Esophagus squamous epithelium (tissue), 4 donors: ENCODE measurements at regions not wholly inside any gene's neighbourhood (a gene's known extent, or its start where the extent isn't known, plus 50 kb on each side); places are given as distances from the start of the nearest gene placed in this dataset.

ENCODE experiments used
- POLR2A ChIP-seq, 4 donors: fragments of 450-650 bp; IDR thresholded peaks; one replicate each; pipeline ENCODE4 v1.6.1; 2017; ENCODE audit warnings: antibody characterized with exemption in 4 of 4, mild to moderate bottlenecking in 4 of 4, moderate library complexity in 3 of 4
- TF ChIP-seq, protein P1 (sequence below), 6 experiments: fragments of 450-650 bp in 4 of 6; fragments of 200-600 bp in 2 of 6; sonication (generic) in 2 of 6; IDR thresholded peaks; one replicate each; pipeline ENCODE4 v1.5.1; 2016 to 2019; ENCODE audit warnings: antibody characterized with exemption in 6 of 6, mild to moderate bottlenecking in 4 of 6, moderate library complexity in 4 of 6

- TF ChIP-seq, protein P1, sequence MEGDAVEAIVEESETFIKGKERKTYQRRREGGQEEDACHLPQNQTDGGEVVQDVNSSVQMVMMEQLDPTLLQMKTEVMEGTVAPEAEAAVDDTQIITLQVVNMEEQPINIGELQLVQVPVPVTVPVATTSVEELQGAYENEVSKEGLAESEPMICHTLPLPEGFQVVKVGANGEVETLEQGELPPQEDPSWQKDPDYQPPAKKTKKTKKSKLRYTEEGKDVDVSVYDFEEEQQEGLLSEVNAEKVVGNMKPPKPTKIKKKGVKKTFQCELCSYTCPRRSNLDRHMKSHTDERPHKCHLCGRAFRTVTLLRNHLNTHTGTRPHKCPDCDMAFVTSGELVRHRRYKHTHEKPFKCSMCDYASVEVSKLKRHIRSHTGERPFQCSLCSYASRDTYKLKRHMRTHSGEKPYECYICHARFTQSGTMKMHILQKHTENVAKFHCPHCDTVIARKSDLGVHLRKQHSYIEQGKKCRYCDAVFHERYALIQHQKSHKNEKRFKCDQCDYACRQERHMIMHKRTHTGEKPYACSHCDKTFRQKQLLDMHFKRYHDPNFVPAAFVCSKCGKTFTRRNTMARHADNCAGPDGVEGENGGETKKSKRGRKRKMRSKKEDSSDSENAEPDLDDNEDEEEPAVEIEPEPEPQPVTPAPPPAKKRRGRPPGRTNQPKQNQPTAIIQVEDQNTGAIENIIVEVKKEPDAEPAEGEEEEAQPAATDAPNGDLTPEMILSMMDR (IDR thresholded peaks at IDR 0.05), result no peak
- TF ChIP-seq POLR2A (IDR thresholded peaks at IDR 0.05), result no peak
These were observed 83.4 kb upstream of the STMND1 start for GRCh38 chr6:17018425-17018824.
